SU-DHL-6 (cell line): ENCODE measurements at regions not wholly inside any gene's neighbourhood (a gene's known extent, or its start where the extent isn't known, plus 50 kb on each side); places are given as distances from the start of the nearest gene placed in this dataset.

Source experiments
- H2AFZ ChIP-seq: fragments of 200-600 bp; sonication (generic); 2 replicates; pipeline ENCODE4 v1.6.1; 2014; ENCODE audit warnings: low read depth, mild to moderate bottlenecking, moderate library complexity, mixed read lengths, antibody characterized with exemption, low read length; ENCODE audit not compliant: severe bottlenecking
- H3F3A ChIP-seq: fragments of 200-600 bp; shearing (Covaris generic); 2 replicates; pipeline ENCODE4 v1.6.0; 2016; ENCODE audit warnings: antibody characterized with exemption, mild to moderate bottlenecking; ENCODE audit not compliant: insufficient read depth
- H3K27ac ChIP-seq: fragments of 200-600 bp; sonication (generic); 2 replicates; pipeline ENCODE4 v1.5.1; 2016; ENCODE audit warnings: low read depth, mild to moderate bottlenecking, low read length, moderate library complexity, mixed read lengths
- H3K27me3 ChIP-seq: fragments of 200-600 bp; sonication (generic), shearing (Covaris generic); 2 replicates; pipeline ENCODE4 v1.6.0; 2014; ENCODE audit warnings: mild to moderate bottlenecking, low read length
- H3K36me3 ChIP-seq: fragments of 200-600 bp; sonication (generic); 2 replicates; pipeline ENCODE4 v1.6.1; 2014; ENCODE audit warnings: mild to moderate bottlenecking, low read length, mixed read lengths
- H3K4me2 ChIP-seq: fragments of 300-600, 200-600 bp; shearing (Covaris generic), sonication (generic); 2 replicates; pipeline ENCODE4 v1.6.0; 2014; ENCODE audit warnings: low read length, low read depth, mild to moderate bottlenecking; ENCODE audit not compliant: poor library complexity, severe bottlenecking
- H3K4me3 ChIP-seq: fragments of 200-600 bp; sonication (generic); 2 replicates; pipeline ENCODE4 v1.5.1; 2014; ENCODE audit warnings: antibody characterized with exemption, low read length, mild to moderate bottlenecking, mixed read lengths; ENCODE audit not compliant: insufficient read depth, poor library complexity, severe bottlenecking
- H3K79me2 ChIP-seq: fragments of 200-600 bp; sonication (generic); 2 replicates; pipeline ENCODE4 v1.6.1; 2014; ENCODE audit warnings: mild to moderate bottlenecking, low read length, moderate library complexity; ENCODE audit not compliant: insufficient read depth
- H3K9ac ChIP-seq: fragments of 200-600 bp; sonication (generic); 2 replicates; pipeline ENCODE4 v1.7.0; 2014; ENCODE audit warnings: mild to moderate bottlenecking, low read length
- H3K9me2 ChIP-seq: fragments of 200-600 bp; sonication (generic); replicated peaks from 2 replicates; pipeline ENCODE4 v1.6.1; 2014; ENCODE audit warnings: low read length; ENCODE audit not compliant: insufficient read depth
- H3K9me3 ChIP-seq: fragments of 200-600 bp; sonication (generic); 2 replicates; pipeline ENCODE4 v1.6.1; 2014; ENCODE audit warnings: low read length, mixed read lengths; ENCODE audit not compliant: insufficient read depth
- H4K20me1 ChIP-seq: fragments of 200-600 bp; sonication (generic); 2 replicates; pipeline ENCODE4 v1.6.1; 2014; ENCODE audit warnings: low read depth, mild to moderate bottlenecking, antibody characterized with exemption, low read length, moderate library complexity, mixed read lengths
- CTCF ChIP-seq: fragments of 200-600 bp; sonication (generic); IDR thresholded peaks from one replicate; pipeline ENCODE4 v1.5.1; 2017; ENCODE audit warnings: antibody characterized with exemption, mild to moderate bottlenecking, low read length, moderate library complexity; ENCODE audit not compliant: insufficient read depth, poor library complexity, severe bottlenecking
- EZH2phosphoT487 ChIP-seq: fragments of 200-600 bp; sonication (generic), shearing (Covaris generic); conservative IDR thresholded peaks from 2 replicates; pipeline ENCODE4 v1.6.1; 2018; ENCODE audit warnings: mild to moderate bottlenecking, antibody characterized with exemption, low read length, moderate library complexity, mixed read lengths

GRCh38 chrX:10033375-10034007, 66.3 kb downstream of the CLDN34 start:
- Histone ChIP-seq H4K20me1 (no peaks in the 10 kb centered on the region), H3K4me3 (no peak overlapping the region), H3F3A (peaks cover 20% of the 10 kb centered on the region), H3K36me3 (no peaks in the 10 kb centered on the region), H3K9me3 (no peaks in the 10 kb centered on the region), H3K27me3 (no peaks in the 10 kb centered on the region), H3K9me2 (no peaks in the 10 kb centered on the region), H3K79me2 (peaks cover 38% of the 10 kb centered on the region; the same call in 1 of the 2 replicates), H3K4me2 (no peak overlapping the region), H3K27ac (no peak overlapping the region), H2AFZ (no peak overlapping the region), H3K9ac (no peak overlapping the region)
- TF ChIP-seq CTCF (no peak), EZH2phosphoT487 (no peak)

GRCh38 chrX:10034740-10035260, 67.6 kb downstream of the CLDN34 start:
- H2AFZ ChIP-seq = no peak overlapping the region
- H3K79me2 ChIP-seq = peaks cover 34% of the 10 kb centered on the region; the same call in 1 of the 2 replicates
- H3F3A ChIP-seq = peaks cover 11% of the 10 kb centered on the region
- H3K9ac ChIP-seq = no peak overlapping the region
- H3K4me2 ChIP-seq = no peak overlapping the region
- no peaks in the 10 kb centered on the region for H3K9me2 ChIP-seq
- H4K20me1 ChIP-seq = no peaks in the 10 kb centered on the region
- no peak overlapping the region for H3K27ac ChIP-seq
- H3K27me3 ChIP-seq = no peaks in the 10 kb centered on the region
- H3K36me3 ChIP-seq = no peaks in the 10 kb centered on the region
- H3K4me3 ChIP-seq = no peak overlapping the region
- TF ChIP-seq CTCF = no peak
- TF ChIP-seq EZH2phosphoT487 = no peak
- no peaks in the 10 kb centered on the region for H3K9me3 ChIP-seq

GRCh38 chrX:10038585-10038984, 71.4 kb downstream of the CLDN34 start:
- H3K36me3 ChIP-seq = no peaks in the 10 kb centered on the region
- no peak overlapping the region for H3K4me3 ChIP-seq
- no peak overlapping the region for H3K9ac ChIP-seq
- no peak for TF ChIP-seq EZH2phosphoT487
- TF ChIP-seq CTCF = no peak
- H3K79me2 ChIP-seq = peaks cover 43% of the 10 kb centered on the region; the same call in 1 of the 2 replicates
- no peaks in the 10 kb centered on the region for H3K27me3 ChIP-seq
- H3K27ac ChIP-seq = no peak overlapping the region
- no peaks in the 10 kb centered on the region for H3K9me3 ChIP-seq
- H3K9me2 ChIP-seq = no peaks in the 10 kb centered on the region
- no peaks in the 10 kb centered on the region for H4K20me1 ChIP-seq
- H3K4me2 ChIP-seq = no peak overlapping the region
- no peak overlapping the region for H2AFZ ChIP-seq
- H3F3A ChIP-seq = no peaks in the 10 kb centered on the region; the same call in 1 of the 2 replicates
